K562 (cell line): ENCODE measurements at regions not wholly inside any gene's neighbourhood (a gene's known extent, or its start where the extent isn't known, plus 50 kb on each side); places are given as distances from the start of the nearest gene placed in this dataset.
A peak's percentile ranks its signal among the peaks of the same experiment; 100 is the strongest.

Experiments used
- CBX2 ChIP-seq: fragments of 200-600 bp; sonication (generic); IDR thresholded peaks from one replicate; pipeline ENCODE4 v1.6.1; 2012; ENCODE audit warnings: mild to moderate bottlenecking, low read length, inconsistent platforms; ENCODE audit not compliant: insufficient read depth, poor library complexity, severe bottlenecking
- CBX3 ChIP-seq, 2 experiments: IDR thresholded peaks; 1 replicate in 1 of 2; 2 replicates in 1 of 2; pipeline ENCODE4 v1.6.1; 2012; ENCODE audit warnings: inconsistent platforms in 2 of 2, low read length in 2 of 2, borderline replicate concordance in 1 of 2, control low read depth in 1 of 2
- CHD1 ChIP-seq: fragments of 200-600 bp; sonication (generic); IDR thresholded peaks from one replicate; pipeline ENCODE4 v1.6.1; 2012; ENCODE audit warnings: mild to moderate bottlenecking, moderate library complexity, low read length, inconsistent platforms
- POLR2AphosphoS5 ChIP-seq: IDR thresholded peaks from 2 replicates; pipeline ENCODE4 v1.6.1; 2011; ENCODE audit warnings: mild to moderate bottlenecking, low read depth, low read length, moderate library complexity; ENCODE audit not compliant: control insufficient read depth, insufficient read depth
- RAD51 ChIP-seq: fragments of 450-650 bp; IDR thresholded peaks from 2 replicates; pipeline ENCODE4 v1.7.1; 2016; ENCODE audit warnings: low read depth, mild to moderate bottlenecking, borderline replicate concordance
- RCOR1 ChIP-seq, 2 experiments: IDR thresholded peaks; 2 replicates each; pipeline ENCODE4 v1.6.1; 2012; ENCODE audit warnings: low read depth in 2 of 2, low read length in 2 of 2, borderline replicate concordance in 1 of 2, improper control_type of control experiment in 1 of 2
- SOX6 ChIP-seq: fragments of 450-650 bp; IDR thresholded peaks from 2 replicates; pipeline ENCODE4 v1.6.1; 2014; ENCODE audit warnings: mild to moderate bottlenecking
- SPI1 ChIP-seq: IDR thresholded peaks from 2 replicates; pipeline ENCODE4 v1.6.1; 2011; ENCODE audit warnings: low read depth, low read length, control low read depth, borderline replicate concordance
- TRIM28 ChIP-seq: fragments of 450-650 bp; IDR thresholded peaks from 2 replicates; pipeline ENCODE4 v1.6.1; 2017
- ZNF696 ChIP-seq: fragments of 250-450 bp; sonication (Bioruptor Pico); conservative IDR thresholded peaks from 2 replicates; pipeline ENCODE4 v1.4.0; 2020; ENCODE audit warnings: mild to moderate bottlenecking, moderate library complexity
- ZNF778 ChIP-seq: fragments of 450-650 bp; formaldehyde crosslinking; IDR thresholded peaks from 2 replicates; pipeline ENCODE4 v1.4.0; 2020; ENCODE audit warnings: mild to moderate bottlenecking, moderate library complexity
- TF ChIP-seq, protein P1 (sequence below): sonication (generic); formaldehyde crosslinking; IDR thresholded peaks from 2 replicates; pipeline ENCODE4 v1.8.0; 2023; ENCODE audit warnings: missing genetic modification reagents, mild to moderate bottlenecking, borderline replicate concordance
- TF ChIP-seq, protein P2 (sequence below): fragments of 250-450 bp; sonication (Bioruptor Pico); IDR thresholded peaks from 2 replicates; pipeline ENCODE4 v1.5.0; 2021
- TF ChIP-seq, protein P3 (sequence below): fragments of 250-450 bp; sonication (Bioruptor Pico); IDR thresholded peaks from 2 replicates; pipeline ENCODE4 v1.5.1; 2021; ENCODE audit warnings: mild to moderate bottlenecking
- TF ChIP-seq, protein P4 (sequence below), 2 experiments: fragments of 450-650 bp; conservative IDR thresholded peaks; 2 replicates each; pipeline ENCODE4 v1.6.1; 2017; ENCODE audit warnings: mild to moderate bottlenecking in 2 of 2, moderate library complexity in 2 of 2
- TF ChIP-seq, protein P5 (sequence below): fragments of 250-450 bp; sonication (Bioruptor Pico); IDR thresholded peaks from 2 replicates; pipeline ENCODE4 v1.8.0; 2021; ENCODE audit warnings: mild to moderate bottlenecking, moderate library complexity

DNA sequence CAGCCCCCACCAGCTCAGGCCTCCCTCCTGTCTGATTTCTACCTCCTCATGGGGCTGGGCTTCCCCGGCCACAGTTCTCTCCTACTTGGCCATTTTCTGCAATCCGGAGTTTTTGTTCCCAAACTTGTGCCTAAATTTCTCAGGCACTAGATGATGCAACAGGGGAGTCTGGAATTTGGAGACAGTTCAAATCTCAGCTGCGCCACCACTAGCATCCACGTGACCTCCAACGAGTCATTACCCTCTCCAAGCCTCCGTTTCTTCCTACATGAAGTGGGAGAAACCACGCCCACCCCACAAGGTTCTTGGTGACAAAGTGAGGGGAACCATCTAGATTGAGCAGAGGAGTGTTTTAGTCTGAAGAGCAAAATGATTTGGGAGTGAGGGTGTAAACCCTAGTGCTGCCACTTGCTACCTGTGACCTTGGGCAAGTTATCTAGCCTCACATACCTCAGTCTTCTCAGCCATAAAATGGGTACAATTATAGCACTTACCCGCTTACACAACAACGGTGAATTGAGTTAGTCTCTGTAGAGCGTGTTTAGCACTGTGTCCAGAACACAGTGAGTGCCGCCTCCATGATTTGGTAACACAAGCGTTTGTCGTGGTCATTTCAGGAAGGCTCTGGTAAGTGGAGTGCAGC, 61.4 kb upstream of the ASAP2 start (continued):
- TF ChIP-seq, protein P1, sequence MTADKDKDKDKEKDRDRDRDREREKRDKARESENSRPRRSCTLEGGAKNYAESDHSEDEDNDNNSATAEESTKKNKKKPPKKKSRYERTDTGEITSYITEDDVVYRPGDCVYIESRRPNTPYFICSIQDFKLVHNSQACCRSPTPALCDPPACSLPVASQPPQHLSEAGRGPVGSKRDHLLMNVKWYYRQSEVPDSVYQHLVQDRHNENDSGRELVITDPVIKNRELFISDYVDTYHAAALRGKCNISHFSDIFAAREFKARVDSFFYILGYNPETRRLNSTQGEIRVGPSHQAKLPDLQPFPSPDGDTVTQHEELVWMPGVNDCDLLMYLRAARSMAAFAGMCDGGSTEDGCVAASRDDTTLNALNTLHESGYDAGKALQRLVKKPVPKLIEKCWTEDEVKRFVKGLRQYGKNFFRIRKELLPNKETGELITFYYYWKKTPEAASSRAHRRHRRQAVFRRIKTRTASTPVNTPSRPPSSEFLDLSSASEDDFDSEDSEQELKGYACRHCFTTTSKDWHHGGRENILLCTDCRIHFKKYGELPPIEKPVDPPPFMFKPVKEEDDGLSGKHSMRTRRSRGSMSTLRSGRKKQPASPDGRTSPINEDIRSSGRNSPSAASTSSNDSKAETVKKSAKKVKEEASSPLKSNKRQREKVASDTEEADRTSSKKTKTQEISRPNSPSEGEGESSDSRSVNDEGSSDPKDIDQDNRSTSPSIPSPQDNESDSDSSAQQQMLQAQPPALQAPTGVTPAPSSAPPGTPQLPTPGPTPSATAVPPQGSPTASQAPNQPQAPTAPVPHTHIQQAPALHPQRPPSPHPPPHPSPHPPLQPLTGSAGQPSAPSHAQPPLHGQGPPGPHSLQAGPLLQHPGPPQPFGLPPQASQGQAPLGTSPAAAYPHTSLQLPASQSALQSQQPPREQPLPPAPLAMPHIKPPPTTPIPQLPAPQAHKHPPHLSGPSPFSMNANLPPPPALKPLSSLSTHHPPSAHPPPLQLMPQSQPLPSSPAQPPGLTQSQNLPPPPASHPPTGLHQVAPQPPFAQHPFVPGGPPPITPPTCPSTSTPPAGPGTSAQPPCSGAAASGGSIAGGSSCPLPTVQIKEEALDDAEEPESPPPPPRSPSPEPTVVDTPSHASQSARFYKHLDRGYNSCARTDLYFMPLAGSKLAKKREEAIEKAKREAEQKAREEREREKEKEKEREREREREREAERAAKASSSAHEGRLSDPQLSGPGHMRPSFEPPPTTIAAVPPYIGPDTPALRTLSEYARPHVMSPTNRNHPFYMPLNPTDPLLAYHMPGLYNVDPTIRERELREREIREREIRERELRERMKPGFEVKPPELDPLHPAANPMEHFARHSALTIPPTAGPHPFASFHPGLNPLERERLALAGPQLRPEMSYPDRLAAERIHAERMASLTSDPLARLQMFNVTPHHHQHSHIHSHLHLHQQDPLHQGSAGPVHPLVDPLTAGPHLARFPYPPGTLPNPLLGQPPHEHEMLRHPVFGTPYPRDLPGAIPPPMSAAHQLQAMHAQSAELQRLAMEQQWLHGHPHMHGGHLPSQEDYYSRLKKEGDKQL: no peak
- TF ChIP-seq, protein P2, sequence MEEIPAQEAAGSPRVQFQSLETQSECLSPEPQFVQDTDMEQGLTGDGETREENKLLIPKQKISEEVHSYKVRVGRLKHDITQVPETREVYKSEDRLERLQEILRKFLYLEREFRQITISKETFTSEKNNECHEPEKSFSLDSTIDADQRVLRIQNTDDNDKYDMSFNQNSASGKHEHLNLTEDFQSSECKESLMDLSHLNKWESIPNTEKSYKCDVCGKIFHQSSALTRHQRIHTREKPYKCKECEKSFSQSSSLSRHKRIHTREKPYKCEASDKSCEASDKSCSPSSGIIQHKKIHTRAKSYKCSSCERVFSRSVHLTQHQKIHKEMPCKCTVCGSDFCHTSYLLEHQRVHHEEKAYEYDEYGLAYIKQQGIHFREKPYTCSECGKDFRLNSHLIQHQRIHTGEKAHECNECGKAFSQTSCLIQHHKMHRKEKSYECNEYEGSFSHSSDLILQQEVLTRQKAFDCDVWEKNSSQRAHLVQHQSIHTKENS (CRISPR knock-in tag): no peak
- TF ChIP-seq ZNF778 (CRISPR knock-in tag): no peak
- no peak for TF ChIP-seq POLR2AphosphoS5
- no peak for TF ChIP-seq ZNF696 (CRISPR knock-in tag)
- no peak for TF ChIP-seq SPI1
- 0 out of 3 replicates have a peak, but pooled peaks of 1 of the 2 experiments have one; percentile 43 for TF ChIP-seq CBX3 (IDR thresholded peaks at IDR 0.05; ENCODE audit: borderline replicate concordance in 1 of 2, low read length in 2 of 2)
- TF ChIP-seq, protein P3, sequence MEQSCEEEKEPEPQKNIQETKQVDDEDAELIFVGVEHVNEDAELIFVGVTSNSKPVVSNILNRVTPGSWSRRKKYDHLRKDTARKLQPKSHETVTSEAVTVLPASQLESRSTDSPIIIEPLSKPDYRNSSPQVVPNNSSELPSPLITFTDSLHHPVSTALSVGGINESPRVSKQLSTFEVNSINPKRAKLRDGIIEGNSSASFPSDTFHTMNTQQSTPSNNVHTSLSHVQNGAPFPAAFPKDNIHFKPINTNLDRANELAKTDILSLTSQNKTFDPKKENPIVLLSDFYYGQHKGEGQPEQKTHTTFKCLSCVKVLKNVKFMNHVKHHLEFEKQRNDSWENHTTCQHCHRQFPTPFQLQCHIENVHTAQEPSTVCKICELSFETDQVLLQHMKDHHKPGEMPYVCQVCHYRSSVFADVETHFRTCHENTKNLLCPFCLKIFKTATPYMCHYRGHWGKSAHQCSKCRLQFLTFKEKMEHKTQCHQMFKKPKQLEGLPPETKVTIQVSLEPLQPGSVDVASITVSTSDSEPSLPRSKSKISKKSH (CRISPR knock-in tag): no peak
- peak; percentile 43 to 65; a peak in 3 of 4 replicates for TF ChIP-seq RCOR1 (IDR thresholded peaks at IDR 0.05; ENCODE audit: borderline replicate concordance in 1 of 2, low read depth in 2 of 2, low read length in 2 of 2)
- peak; percentile 30; the same call in 1 of the 2 replicates for TF ChIP-seq RAD51
- TF ChIP-seq, protein P4, sequence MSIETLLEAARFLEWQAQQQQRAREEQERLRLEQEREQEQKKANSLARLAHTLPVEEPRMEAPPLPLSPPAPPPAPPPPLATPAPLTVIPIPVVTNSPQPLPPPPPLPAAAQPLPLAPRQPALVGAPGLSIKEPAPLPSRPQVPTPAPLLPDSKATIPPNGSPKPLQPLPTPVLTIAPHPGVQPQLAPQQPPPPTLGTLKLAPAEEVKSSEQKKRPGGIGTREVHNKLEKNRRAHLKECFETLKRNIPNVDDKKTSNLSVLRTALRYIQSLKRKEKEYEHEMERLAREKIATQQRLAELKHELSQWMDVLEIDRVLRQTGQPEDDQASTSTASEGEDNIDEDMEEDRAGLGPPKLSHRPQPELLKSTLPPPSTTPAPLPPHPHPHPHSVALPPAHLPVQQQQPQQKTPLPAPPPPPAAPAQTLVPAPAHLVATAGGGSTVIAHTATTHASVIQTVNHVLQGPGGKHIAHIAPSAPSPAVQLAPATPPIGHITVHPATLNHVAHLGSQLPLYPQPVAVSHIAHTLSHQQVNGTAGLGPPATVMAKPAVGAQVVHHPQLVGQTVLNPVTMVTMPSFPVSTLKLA (conservative IDR thresholded peaks at IDR 0.05): 0 out of 4 replicates have a peak, but pooled peaks of 1 of the 2 experiments have one; percentile 8
- no peak for TF ChIP-seq SOX6
- TF ChIP-seq, protein P5, sequence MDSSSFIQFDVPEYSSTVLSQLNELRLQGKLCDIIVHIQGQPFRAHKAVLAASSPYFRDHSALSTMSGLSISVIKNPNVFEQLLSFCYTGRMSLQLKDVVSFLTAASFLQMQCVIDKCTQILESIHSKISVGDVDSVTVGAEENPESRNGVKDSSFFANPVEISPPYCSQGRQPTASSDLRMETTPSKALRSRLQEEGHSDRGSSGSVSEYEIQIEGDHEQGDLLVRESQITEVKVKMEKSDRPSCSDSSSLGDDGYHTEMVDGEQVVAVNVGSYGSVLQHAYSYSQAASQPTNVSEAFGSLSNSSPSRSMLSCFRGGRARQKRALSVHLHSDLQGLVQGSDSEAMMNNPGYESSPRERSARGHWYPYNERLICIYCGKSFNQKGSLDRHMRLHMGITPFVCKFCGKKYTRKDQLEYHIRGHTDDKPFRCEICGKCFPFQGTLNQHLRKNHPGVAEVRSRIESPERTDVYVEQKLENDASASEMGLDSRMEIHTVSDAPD (CRISPR knock-in tag): no peak
- no peak for TF ChIP-seq TRIM28
- TF ChIP-seq CBX2: no peak
- TF ChIP-seq CHD1: no peak
